COLO668 (cell line): ENCODE measurements at regions not wholly inside any gene's neighbourhood (a gene's known extent, or its start where the extent isn't known, plus 50 kb on each side); places are given as distances from the start of the nearest gene placed in this dataset.
"Not testable (repeated sequence)": the region's sequence is repeated elsewhere in the genome, so short reads cannot be mapped to it uniquely, and the experiment has no call there.

ENCODE experiments used
- DNase-seq: peaks from one replicate; lab custom pipeline; 2025; ENCODE audit not compliant: unreplicated experiment; lab: John Stamatoyannopoulos, UW

DNA sequence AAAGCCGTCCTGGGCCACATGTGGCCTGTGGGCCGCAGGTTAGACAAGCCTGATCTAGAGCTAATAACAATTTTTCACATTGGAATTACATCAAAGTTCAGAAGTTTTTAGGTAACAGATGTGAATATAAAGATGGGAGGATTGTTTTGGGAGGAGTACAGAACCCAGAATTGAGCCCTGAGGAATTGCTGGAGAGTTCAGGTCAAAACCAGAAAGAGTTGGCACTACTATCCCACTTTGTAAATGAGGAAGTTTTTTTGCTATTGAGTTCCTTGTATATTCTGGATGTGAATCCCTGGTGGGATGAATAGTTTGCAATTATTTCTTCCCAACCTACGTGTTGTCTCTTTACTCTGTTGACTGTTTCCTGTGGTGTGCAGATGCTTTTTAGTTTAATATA lies 109.5 kb upstream of the LIPC start:
- no peak for DNase-seq

GRCh38 chr15:58323321-58323720 lies 108.5 kb upstream of the LIPC start:
- DNase-seq, result not testable (repeated sequence)

DNA sequence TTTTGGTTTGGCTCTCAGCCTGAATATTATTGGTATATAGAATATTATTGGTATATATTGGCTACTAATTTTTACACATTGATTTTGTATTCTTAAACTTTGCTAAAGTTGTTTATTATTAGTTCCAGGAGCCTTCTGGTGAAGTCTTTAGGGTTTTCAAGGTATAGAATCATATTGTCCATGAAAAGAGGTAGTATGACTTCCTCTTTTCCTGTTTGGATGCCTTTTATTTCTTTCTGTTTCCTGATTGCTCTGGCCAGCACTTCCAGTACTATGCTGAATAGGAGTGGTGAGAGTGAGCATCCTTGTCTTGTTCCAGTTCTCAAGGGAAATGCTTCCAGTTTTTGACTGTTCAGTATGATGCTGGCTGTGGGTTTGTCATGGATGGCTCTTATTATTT lies 107.3 kb upstream of the LIPC start:
- DNase-seq, result no peak

GRCh38 chr15:58327958-58328357 lies 103.8 kb upstream of the LIPC start:
- DNase-seq, result no peak

GRCh38 chr15:58329211-58329610 lies 102.6 kb upstream of the LIPC start:
- no peak for DNase-seq

DNA sequence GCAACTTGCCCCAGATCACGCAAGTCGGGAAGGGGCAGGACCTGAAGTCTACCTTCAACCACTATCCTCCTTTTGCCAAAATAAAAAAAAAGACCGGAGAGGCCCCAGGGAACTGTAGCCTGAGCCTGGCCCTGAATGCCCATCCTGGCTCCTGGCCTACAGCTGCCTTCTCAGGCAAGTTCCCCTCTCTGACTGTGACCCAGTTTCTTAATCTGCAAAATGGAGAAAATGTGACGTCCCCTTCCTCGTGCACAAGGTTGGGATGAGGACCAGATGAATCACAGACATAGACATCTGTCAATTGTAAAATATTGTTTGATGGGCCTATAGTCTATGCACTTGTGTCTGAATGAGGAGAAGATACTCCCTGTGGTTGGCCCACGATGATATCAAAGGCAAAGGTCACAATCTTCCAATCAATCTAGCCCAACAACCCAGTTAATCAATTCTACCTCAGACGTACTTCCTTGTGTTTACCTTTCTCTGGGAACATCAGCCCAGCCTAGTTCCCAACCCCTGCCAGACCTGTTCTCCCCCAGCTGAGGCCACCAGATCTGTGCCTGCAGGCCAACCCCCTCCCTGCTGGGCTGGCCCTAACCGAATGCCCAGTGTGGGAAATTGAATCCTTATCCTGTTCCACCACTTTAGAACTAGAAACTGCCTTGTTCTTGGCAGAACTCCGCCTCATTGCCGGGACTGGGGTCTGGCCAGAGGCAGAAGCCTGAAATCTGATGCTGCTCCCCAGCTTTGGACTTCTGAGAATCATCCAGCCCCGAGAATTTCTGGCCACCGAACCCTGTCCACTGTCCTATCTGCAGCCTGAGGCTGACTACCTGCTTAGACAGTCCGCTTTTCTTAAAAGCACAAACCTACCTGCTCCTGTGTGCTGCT lies 101.8 kb upstream of the LIPC start:
- DNase-seq, result peak; percentile 67

DNA sequence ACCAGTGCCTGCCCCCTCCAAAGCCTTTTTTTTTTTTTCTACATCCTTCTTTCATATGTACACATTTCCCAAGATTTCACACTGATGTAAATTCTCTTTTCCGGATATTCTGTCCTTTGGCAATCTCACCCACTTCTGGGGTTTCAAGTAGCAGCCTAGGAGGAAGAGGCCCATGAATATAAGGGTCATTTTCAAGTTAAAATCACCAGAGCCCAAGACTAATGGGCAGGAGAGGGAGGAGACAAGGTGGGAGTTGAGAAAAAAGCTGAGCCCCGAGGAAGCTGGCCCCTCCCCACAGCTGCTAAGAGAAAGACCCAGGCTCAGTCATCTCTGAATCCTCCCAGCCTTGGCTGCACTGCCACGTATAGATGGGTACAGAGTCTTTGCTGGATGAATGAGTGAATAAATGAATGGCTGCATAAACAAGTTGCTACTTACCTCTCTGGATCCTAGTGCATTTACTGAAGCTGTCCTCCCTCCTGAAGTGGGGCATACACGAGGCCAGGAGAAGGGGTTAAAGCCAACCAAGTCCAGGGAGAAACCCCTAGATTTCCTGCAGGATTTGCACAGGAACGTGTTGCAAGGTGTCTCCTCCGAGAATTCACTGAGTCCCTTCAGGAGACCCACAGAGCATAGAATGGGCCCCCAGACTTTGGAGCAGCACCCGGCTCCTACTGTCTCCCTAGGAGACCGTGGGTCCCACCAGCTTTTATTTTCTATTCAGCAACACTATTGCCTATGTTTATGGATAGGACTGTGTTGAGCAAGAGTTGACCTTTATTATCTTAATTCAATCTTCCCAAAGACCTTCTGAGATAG lies 100.8 kb upstream of the LIPC start:
- DNase-seq, result no peak

- no peak for DNase-seq
Measured at GRCh38 chr15:58331560-58331912, 100.3 kb upstream of the LIPC start.

GRCh38 chr15:58331913-58332675 lies 99.7 kb upstream of the LIPC start:
- DNase-seq, result peak; percentile 93

- no peak for DNase-seq
Measured at GRCh38 chr15:58332676-58333400, 99.0 kb upstream of the LIPC start.

GRCh38 chr15:58334803-58335202 lies 97.0 kb upstream of the LIPC start:
- no peak for DNase-seq

DNA sequence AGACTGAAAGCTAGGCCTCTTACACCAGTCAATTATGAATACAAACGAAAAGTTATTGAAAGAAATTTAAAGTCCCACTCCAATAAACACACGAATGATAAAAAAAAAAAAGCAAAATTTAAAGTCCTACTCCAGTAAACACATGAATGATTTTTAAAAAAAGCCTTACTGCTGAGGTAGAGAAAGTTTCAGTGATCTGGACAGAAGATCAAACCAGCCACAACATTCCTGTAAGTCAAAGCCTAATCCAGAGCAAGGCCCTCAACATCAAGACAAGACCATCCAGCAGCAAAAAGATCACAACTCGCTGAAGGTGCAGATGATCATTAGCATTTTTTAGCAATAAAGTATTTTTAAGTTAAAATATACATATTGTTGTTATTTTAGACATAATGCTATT lies 95.6 kb upstream of the LIPC start:
- DNase-seq, result no peak

DNA sequence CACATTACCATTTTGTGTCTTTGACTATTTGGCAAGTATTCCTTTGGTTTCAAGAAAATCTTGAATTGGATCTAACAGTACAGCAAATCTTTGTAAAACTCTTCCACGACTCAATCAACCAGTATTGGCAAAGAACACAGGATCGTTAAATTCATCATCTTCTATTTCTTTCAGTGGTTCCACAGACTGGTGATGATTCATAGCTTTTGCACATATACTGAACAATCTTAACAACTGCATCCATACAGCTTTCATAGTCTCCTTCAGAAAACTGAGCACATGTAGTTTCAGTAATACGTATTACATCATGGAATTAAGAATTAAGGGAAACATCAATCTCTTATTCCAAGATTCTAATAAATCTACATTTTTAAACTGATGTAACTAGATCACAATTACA lies 91.6 kb upstream of the LIPC start:
- DNase-seq, result no peak

GRCh38 chr15:58342508-58342907 lies 89.3 kb upstream of the LIPC start:
- no peak for DNase-seq

- no peak for DNase-seq
Measured at GRCh38 chr15:58344213-58345070, 87.3 kb upstream of the LIPC start.

DNA sequence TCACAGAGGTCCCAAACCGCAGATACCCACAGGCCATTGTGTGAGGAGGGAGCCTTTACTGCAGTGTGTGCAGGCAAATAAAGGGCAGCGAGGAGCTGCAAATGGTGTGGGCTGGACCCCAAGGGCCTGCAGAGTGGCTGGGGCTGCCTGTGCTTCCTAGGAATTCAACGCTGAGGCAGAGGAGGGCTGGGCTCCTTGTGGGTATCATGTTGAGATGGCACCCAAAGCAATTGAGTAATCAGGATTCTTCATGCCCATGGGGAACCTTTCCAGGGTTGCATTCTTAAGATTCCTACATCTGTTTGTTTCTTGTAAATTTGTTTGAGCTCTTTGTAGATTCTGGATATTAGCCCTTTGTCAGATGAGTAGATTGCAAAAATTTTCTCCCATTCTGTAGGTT lies 85.4 kb upstream of the LIPC start:
- DNase-seq, result no peak

DNA sequence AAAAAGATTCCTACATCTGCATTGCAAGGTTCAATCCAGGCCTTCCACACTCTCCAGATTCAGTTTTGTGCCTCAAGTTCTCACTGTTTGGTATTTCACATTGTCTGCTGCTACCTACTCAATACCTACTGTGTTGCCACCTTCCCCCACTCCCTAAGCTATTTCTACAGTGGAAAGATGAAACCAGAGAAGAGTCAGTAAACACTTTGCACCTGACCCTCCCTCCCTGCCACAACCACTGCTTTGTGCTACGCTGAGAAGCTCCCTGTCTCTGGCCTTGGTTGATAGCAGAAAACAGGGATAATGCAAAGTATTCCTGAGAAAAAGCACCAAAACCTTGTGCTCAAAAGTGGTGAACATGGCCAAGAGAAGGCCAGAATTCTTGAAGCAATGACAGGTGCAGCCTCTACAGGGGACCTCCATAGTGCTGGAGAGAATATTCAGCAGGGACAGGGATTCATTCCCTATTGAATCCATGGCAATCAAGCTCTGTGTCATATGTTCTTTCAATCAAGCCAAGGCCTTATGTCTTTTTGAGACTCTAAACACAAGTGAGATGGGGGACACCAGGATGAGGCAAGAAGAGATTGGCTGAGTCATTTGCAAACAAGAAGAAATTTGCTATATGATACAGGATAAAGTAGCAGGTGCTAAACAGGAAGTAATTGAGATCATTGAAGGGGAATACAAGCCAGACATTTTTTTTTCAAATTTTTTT lies 83.5 kb upstream of the LIPC start:
- peak; percentile 67 for DNase-seq

- DNase-seq, result no peak
Measured at GRCh38 chr15:58352026-58352929, 79.5 kb upstream of the LIPC start.
